ENCODE measurements at regions not wholly inside any gene's neighbourhood (a gene's known extent, or its start where the extent isn't known, plus 50 kb on each side); places are given as distances from the start of the nearest gene placed in this dataset.

DNA sequence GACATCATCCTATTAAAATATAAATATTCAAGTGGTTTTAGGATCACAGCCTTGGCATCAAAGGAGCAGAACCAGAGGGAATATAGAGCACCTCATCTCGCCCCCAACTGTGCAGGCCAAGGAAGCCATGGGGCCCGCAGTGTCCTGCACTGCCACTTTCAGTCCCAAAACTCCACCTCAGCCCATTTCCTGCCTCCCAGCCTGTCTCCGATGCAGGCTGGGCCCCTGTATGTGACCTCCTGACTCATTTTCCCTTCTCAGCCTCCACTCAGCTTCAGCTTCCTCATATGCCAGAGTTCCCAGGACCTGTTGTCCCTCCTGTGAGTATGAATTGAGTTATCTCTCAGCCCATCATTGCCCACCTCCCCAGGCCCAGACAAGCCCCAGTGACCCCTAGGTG, 72.9 kb upstream of the GLI2 start:
- DNase-seq (ENCODE audit: low spot score), result no peak
- WGBS (ENCODE audit: low lambda C conversion rate, missing lambda C conversion rate), result 93% methylated on average over 3 of the region's 3 CpGs

DNA sequence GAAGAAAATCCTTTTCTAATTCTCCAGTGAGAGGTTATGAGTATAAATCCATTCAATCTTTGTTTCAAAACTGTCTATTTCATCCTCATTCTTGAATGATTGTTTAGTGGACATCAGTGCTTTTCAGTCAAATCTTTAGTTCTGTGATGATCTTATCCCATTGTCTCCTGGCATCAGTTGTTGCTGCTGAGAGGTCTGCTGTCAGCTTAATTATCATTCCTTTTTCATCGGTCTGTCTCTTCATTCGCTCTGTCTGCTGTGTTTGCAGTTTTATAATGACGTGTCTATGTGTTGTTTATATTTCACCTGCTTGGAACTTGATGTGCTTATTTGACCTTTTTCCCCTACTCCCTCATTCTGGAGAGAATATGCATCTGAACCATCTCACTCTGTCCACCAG, 69.2 kb upstream of the GLI2 start:
- Histone ChIP-seq H3K36me3 (replicated peaks; ENCODE audit: insufficient read depth, low read depth) (no peaks in the 10 kb centered on the region), H3K9me3 (ENCODE audit: low read depth) (peaks cover 8% of the 10 kb centered on the region), H3K27ac (no peak overlapping the region), H3K9me2 (replicated peaks; ENCODE audit: insufficient read depth) (no peaks in the 10 kb centered on the region), H3K4me2 (no peak overlapping the region), H2AFZ (no peak overlapping the region), H3K79me2 (no peaks in the 10 kb centered on the region), H3K4me3 (no peak overlapping the region), H3K27me3 (no peaks in the 10 kb centered on the region), H3K4me1 (ENCODE audit: insufficient read depth) (no peaks in the 10 kb centered on the region), H4K20me1 (ENCODE audit: insufficient read depth, poor library complexity, severe bottlenecking) (no peaks in the 10 kb centered on the region)
- DNase-seq (ENCODE audit: low spot score), result no peak
- no peak for TF ChIP-seq EZH2phosphoT487 (IDR thresholded peaks at IDR 0.05; ENCODE audit: low read depth, severe bottlenecking, unreplicated experiment)
- TF ChIP-seq EZH2 (IDR thresholded peaks at IDR 0.05; ENCODE audit: borderline replicate concordance), result no peak
- 78% methylated on average over 3 of the region's 3 CpGs for WGBS (ENCODE audit: low lambda C conversion rate, missing lambda C conversion rate)

More for the DNA sequence above, 72.9 kb upstream of the GLI2 start:
- peaks cover 8% of the 10 kb centered on the region for H3K9me3 ChIP-seq (ENCODE audit: low read depth)
- H4K20me1 ChIP-seq (ENCODE audit: insufficient read depth, poor library complexity, severe bottlenecking), result no peaks in the 10 kb centered on the region
- no peak overlapping the region for H3K27ac ChIP-seq
- H3K27me3 ChIP-seq, result no peaks in the 10 kb centered on the region
- H3K9me2 ChIP-seq (replicated peaks; ENCODE audit: insufficient read depth), result no peaks in the 10 kb centered on the region
- no peak overlapping the region for H3K4me2 ChIP-seq
- no peaks in the 10 kb centered on the region for H3K4me1 ChIP-seq (ENCODE audit: insufficient read depth)
- TF ChIP-seq, protein P1, sequence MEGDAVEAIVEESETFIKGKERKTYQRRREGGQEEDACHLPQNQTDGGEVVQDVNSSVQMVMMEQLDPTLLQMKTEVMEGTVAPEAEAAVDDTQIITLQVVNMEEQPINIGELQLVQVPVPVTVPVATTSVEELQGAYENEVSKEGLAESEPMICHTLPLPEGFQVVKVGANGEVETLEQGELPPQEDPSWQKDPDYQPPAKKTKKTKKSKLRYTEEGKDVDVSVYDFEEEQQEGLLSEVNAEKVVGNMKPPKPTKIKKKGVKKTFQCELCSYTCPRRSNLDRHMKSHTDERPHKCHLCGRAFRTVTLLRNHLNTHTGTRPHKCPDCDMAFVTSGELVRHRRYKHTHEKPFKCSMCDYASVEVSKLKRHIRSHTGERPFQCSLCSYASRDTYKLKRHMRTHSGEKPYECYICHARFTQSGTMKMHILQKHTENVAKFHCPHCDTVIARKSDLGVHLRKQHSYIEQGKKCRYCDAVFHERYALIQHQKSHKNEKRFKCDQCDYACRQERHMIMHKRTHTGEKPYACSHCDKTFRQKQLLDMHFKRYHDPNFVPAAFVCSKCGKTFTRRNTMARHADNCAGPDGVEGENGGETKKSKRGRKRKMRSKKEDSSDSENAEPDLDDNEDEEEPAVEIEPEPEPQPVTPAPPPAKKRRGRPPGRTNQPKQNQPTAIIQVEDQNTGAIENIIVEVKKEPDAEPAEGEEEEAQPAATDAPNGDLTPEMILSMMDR (IDR thresholded peaks at IDR 0.05; ENCODE audit: poor library complexity), result no peak
- TF ChIP-seq EZH2 (IDR thresholded peaks at IDR 0.05; ENCODE audit: borderline replicate concordance) (no peak), EZH2phosphoT487 (IDR thresholded peaks at IDR 0.05; ENCODE audit: low read depth, severe bottlenecking, unreplicated experiment) (no peak)
- no peaks in the 10 kb centered on the region for H3K79me2 ChIP-seq
- H2AFZ ChIP-seq, result no peak overlapping the region
- H3K4me3 ChIP-seq, result no peak overlapping the region
- no peaks in the 10 kb centered on the region for H3K36me3 ChIP-seq (replicated peaks; ENCODE audit: insufficient read depth, low read depth)

DNA sequence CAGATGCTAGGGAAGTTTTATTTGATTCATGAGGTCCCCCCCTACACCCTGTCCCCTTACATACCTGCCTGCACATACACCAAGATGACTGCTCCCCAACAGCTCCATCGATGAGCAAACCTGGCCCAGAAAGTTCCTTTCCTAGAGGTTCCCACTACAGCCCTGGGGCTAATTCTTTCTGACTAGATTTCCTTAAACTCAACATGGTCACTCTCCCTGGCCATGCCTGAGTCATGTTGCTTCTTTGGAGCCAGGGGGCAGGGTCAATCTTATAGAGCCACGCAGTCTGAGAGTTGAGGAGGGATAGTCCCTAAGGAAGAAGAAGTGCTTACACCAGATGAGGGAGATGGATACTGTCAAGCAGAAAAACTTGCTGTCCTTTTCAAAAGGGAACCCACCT, 67.7 kb upstream of the GLI2 start:
- no peak overlapping the region for H3K27ac ChIP-seq
- H3K79me2 ChIP-seq, result no peaks in the 10 kb centered on the region
- H3K36me3 ChIP-seq (replicated peaks; ENCODE audit: insufficient read depth, low read depth), result no peaks in the 10 kb centered on the region
- no peak overlapping the region for H2AFZ ChIP-seq
- no peaks in the 10 kb centered on the region for H3K9me2 ChIP-seq (replicated peaks; ENCODE audit: insufficient read depth)
- H4K20me1 ChIP-seq (ENCODE audit: insufficient read depth, poor library complexity, severe bottlenecking), result no peaks in the 10 kb centered on the region
- H3K4me3 ChIP-seq, result no peak overlapping the region
- H3K9me3 ChIP-seq (ENCODE audit: low read depth), result peaks cover 8% of the 10 kb centered on the region
- DNase-seq (ENCODE audit: low spot score), result no peak
- no peak overlapping the region for H3K4me2 ChIP-seq
- 86% methylated on average over 2 of the region's 2 CpGs for WGBS (ENCODE audit: low lambda C conversion rate, missing lambda C conversion rate)
- no peaks in the 10 kb centered on the region for H3K27me3 ChIP-seq
- TF ChIP-seq EZH2phosphoT487 (IDR thresholded peaks at IDR 0.05; ENCODE audit: low read depth, severe bottlenecking, unreplicated experiment) (no peak), EZH2 (IDR thresholded peaks at IDR 0.05; ENCODE audit: borderline replicate concordance) (no peak)
- TF ChIP-seq, protein P1 (IDR thresholded peaks at IDR 0.05; ENCODE audit: poor library complexity), result no peak
- no peaks in the 10 kb centered on the region for H3K4me1 ChIP-seq (ENCODE audit: insufficient read depth)

DNA sequence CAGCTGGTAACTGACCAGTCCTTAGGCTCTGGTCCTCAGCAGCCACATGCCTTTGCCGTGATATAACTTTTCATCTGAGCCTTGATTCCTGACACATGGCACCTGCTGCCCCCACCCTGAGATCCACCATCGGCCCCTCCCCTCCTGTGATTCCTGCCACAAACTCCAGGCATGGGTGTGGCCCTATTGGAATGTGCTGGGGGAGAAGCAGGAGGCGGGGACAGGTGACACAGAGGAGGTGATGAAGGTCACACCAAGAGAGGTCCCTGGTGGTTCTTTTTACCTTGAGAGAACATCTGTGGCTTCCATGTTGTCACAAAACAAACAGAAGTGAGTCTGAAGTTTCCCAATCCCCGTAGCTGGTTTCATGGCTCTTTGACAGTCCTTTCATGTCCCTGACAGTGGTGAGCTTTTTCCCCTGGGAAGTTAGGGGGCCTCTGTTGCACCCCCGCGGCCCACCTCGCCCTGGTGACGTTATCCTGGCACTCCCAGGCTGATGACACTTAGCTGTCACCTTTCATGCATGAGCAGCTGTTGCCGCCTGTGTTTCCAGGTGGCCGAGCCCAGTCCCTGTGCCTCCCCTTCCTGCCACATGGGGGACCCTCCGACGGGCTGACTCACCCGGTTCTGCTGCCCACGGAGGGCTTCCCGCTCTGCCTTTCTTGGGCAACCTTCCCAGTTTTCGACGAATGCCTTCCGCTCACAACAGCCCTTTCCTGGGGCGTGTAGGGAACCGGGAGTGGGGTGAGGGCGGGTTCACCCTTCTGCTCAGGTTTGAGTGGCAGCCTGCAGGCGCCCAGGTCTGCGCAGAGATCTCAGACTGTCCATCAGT, 66.3 kb upstream of the GLI2 start:
- no peaks in the 10 kb centered on the region for H3K79me2 ChIP-seq
- H3K4me2 ChIP-seq, result peak overlapping the region; percentile 31
- H3K4me1 ChIP-seq (ENCODE audit: insufficient read depth), result no peaks in the 10 kb centered on the region
- H3K4me3 ChIP-seq, result no peak overlapping the region
- no peak overlapping the region for H2AFZ ChIP-seq
- no peak overlapping the region for H3K27ac ChIP-seq
- H3K36me3 ChIP-seq (replicated peaks; ENCODE audit: insufficient read depth, low read depth), result no peaks in the 10 kb centered on the region
- peaks cover 8% of the 10 kb centered on the region for H3K9me3 ChIP-seq (ENCODE audit: low read depth)
- H4K20me1 ChIP-seq (ENCODE audit: insufficient read depth, poor library complexity, severe bottlenecking), result no peaks in the 10 kb centered on the region
- WGBS (ENCODE audit: low lambda C conversion rate, missing lambda C conversion rate), result 27% methylated on average over 23 of the region's 23 CpGs
- no peaks in the 10 kb centered on the region for H3K27me3 ChIP-seq
- H3K9me2 ChIP-seq (replicated peaks; ENCODE audit: insufficient read depth), result no peaks in the 10 kb centered on the region
- TF ChIP-seq, protein P1 (IDR thresholded peaks at IDR 0.05; ENCODE audit: poor library complexity), result peak; percentile 35
- TF ChIP-seq EZH2phosphoT487 (IDR thresholded peaks at IDR 0.05; ENCODE audit: low read depth, severe bottlenecking, unreplicated experiment), result no peak
- peak; percentile 78 for DNase-seq (ENCODE audit: low spot score)

Measured in hepatocyte (in vitro differentiated cells).